ENCODE measurements at regions not wholly inside any gene's neighbourhood (a gene's known extent, or its start where the extent isn't known, plus 50 kb on each side); places are given as distances from the start of the nearest gene placed in this dataset.
"Not testable (repeated sequence)": the region's sequence is repeated elsewhere in the genome, so short reads cannot be mapped to it uniquely, and the experiment has no call there.

GRCh38 chr4:108443585-108443984 is 176.8 kb upstream of the RPL34 start:
- no peak overlapping the region for H3K27ac ChIP-seq
- TF ChIP-seq CTCF (conservative IDR thresholded peaks at IDR 0.05): no peak

GRCh38 chr4:108433832-108434231 is 186.5 kb upstream of the RPL34 start:
- no peak for TF ChIP-seq CTCF (conservative IDR thresholded peaks at IDR 0.05)
- H3K27ac ChIP-seq: no peak overlapping the region

GRCh38 chr4:108433394-108433793 is 187.0 kb upstream of the RPL34 start:
- H3K27ac ChIP-seq: not testable (repeated sequence)

GRCh38 chr4:108432418-108432817 is 188.0 kb upstream of the RPL34 start:
- no peak for TF ChIP-seq CTCF (conservative IDR thresholded peaks at IDR 0.05)
- H3K27ac ChIP-seq: no peak overlapping the region

GRCh38 chr4:108431986-108432385 is 188.4 kb upstream of the RPL34 start:
- TF ChIP-seq CTCF (conservative IDR thresholded peaks at IDR 0.05): no peak
- no peak overlapping the region for H3K27ac ChIP-seq

- no peak for TF ChIP-seq CTCF (conservative IDR thresholded peaks at IDR 0.05)
- no peak overlapping the region for H3K27ac ChIP-seq
These were observed 189.5 kb upstream of the RPL34 start for GRCh38 chr4:108430921-108431320.

- no peak for TF ChIP-seq CTCF (conservative IDR thresholded peaks at IDR 0.05)
These were observed 190.7 kb upstream of the RPL34 start for GRCh38 chr4:108429662-108430061.

GRCh38 chr4:108428923-108429322 is 191.5 kb upstream of the RPL34 start:
- H3K27ac ChIP-seq: no peak overlapping the region
- no peak for TF ChIP-seq CTCF (conservative IDR thresholded peaks at IDR 0.05)

More at GRCh38 chr4:108429662-108430061, 190.7 kb upstream of the RPL34 start:
- H3K27ac ChIP-seq: no peak overlapping the region
